ENCODE measurements at regions not wholly inside any gene's neighbourhood (a gene's known extent, or its start where the extent isn't known, plus 50 kb on each side); places are given as distances from the start of the nearest gene placed in this dataset.

DNA sequence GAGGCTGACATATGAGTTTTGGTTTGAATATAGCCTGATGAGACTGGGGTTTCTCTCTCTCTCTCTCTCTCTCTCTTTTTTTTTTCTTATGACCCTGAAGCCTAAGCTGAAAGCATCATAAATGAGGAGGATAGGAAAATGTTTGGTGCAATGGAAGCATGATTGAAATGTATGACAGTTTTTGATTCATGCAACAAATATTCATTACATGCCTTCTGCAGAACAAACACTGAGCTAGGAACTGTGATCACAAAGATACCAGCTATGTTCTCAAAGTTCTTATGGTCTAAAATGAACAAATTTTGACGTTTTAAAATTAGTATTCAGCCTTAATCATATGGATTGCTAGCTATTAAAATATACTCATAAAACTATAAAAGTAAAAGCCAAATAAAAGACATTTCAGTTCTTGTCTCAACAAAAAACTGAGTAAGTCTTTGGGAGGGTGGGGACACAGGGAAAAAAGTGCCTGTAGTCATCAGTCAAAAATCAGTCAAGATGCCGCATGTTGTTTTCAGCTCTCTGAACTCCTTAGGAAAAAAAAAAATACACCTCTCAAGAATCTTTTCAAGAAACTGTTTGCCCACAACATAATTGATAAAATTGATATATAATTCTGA is 57.2 kb downstream of the NKX6-1 start:
- H3K27ac ChIP-seq = no peak overlapping the region
- ChIA-PET POLR2A (ENCODE audit: low non-redundant PET) (no interaction called here), CTCF (no interaction called here)
- no peak for DNase-seq (ENCODE audit: low spot score)
- TF ChIP-seq, protein P1, sequence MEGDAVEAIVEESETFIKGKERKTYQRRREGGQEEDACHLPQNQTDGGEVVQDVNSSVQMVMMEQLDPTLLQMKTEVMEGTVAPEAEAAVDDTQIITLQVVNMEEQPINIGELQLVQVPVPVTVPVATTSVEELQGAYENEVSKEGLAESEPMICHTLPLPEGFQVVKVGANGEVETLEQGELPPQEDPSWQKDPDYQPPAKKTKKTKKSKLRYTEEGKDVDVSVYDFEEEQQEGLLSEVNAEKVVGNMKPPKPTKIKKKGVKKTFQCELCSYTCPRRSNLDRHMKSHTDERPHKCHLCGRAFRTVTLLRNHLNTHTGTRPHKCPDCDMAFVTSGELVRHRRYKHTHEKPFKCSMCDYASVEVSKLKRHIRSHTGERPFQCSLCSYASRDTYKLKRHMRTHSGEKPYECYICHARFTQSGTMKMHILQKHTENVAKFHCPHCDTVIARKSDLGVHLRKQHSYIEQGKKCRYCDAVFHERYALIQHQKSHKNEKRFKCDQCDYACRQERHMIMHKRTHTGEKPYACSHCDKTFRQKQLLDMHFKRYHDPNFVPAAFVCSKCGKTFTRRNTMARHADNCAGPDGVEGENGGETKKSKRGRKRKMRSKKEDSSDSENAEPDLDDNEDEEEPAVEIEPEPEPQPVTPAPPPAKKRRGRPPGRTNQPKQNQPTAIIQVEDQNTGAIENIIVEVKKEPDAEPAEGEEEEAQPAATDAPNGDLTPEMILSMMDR (conservative IDR thresholded peaks at IDR 0.05; ENCODE audit: low read depth) = no peak

GRCh38 chr4:84439996-84440395 is 59.1 kb downstream of the NKX6-1 start:
- CTCF ChIA-PET = no interaction called here
- TF ChIP-seq, protein P1 (conservative IDR thresholded peaks at IDR 0.05; ENCODE audit: low read depth) = no peak
- DNase-seq (ENCODE audit: low spot score) = no peak
- no peak overlapping the region for H3K27ac ChIP-seq
- POLR2A ChIA-PET (ENCODE audit: low non-redundant PET) = no interaction called here

DNA sequence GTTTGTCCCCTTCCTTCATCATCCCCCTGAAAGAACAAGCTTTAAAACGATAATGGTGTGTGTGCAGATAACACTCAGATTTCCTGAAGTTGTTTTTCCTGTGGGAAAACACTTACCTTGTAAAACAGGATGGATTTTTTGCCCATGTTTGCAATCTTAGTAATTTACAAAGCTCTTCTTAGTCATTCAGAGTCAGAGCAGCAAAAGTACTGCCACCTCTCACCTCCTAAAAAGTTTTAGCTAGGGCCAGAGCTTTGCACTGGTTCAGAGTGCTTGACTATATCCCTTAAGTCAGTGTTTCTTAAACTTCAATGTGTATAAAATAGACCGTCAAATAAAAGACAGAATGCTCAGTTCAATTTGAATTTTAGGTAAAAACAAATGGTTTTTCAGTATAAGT is 62.3 kb downstream of the NKX6-1 start:
- POLR2A ChIA-PET (ENCODE audit: low non-redundant PET) = no interaction called here
- TF ChIP-seq, protein P1 (conservative IDR thresholded peaks at IDR 0.05; ENCODE audit: low read depth) = no peak
- CTCF ChIA-PET = no interaction called here
- no peak for DNase-seq (ENCODE audit: low spot score)
- no peak overlapping the region for H3K27ac ChIP-seq

DNA sequence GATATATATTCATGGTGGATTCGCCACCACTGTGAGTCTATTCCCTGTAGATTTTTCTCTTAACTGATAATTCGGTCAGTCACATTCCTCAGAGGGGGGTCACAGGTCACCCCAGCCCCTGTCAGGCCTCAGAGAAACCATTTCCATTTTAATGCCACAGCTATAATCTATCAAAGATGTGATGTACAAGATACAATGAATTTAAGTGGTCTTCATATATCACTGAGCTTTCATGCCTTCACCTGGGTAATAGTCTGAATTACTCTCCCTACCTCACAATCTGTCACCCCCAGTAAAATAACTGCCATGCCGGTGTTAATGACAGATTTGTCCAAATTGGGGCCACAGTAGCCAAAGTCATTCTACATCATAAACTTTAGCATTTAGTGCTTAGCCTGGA is 64.7 kb downstream of the NKX6-1 start:
- TF ChIP-seq, protein P1 (conservative IDR thresholded peaks at IDR 0.05; ENCODE audit: low read depth) = no peak
- ChIA-PET POLR2A (ENCODE audit: low non-redundant PET) (no interaction called here), CTCF (no interaction called here)
- no peak for DNase-seq (ENCODE audit: low spot score)
- H3K27ac ChIP-seq = no peak overlapping the region

- CTCF ChIA-PET = no interaction called here
- no peak for DNase-seq (ENCODE audit: low spot score)
- no peak overlapping the region for H3K27ac ChIP-seq
- TF ChIP-seq, protein P1 (conservative IDR thresholded peaks at IDR 0.05; ENCODE audit: low read depth) = no peak
- POLR2A ChIA-PET (ENCODE audit: low non-redundant PET) = no interaction called here
These were observed 65.4 kb downstream of the NKX6-1 start for GRCh38 chr4:84433633-84434222.

DNA sequence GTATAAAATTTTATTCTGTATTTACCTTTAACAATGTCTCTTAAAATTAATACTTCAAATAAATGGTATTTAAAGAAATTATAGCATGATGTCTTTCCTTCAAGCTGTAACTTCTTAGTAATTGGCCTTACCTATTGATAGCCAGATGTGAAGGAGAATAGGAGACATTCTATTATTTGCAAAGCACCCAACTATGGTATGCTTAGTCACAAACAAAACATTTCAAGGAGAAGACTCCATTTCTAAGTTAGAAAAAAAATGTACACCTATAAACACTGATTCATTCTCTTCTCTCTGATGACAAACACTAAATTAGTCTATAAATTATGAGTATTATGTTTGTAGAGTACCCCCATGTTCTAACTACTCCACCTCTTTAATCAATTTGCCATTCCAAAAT is 66.4 kb downstream of the NKX6-1 start:
- CTCF ChIA-PET = no interaction called here
- DNase-seq (ENCODE audit: low spot score) = no peak
- no peak overlapping the region for H3K27ac ChIP-seq
- POLR2A ChIA-PET (ENCODE audit: low non-redundant PET) = no interaction called here
- TF ChIP-seq, protein P1 (conservative IDR thresholded peaks at IDR 0.05; ENCODE audit: low read depth) = no peak
